ENCODE measurements at regions not wholly inside any gene's neighbourhood (a gene's known extent, or its start where the extent isn't known, plus 50 kb on each side); places are given as distances from the start of the nearest gene placed in this dataset.
A peak's percentile ranks its signal among the peaks of the same experiment; 100 is the strongest.

GRCh38 chr7:69017208-69017607, 581.1 kb upstream of the AUTS2 start:
- TF ChIP-seq CTCF (IDR thresholded peaks at IDR 0.05; ENCODE audit: low read depth, low read length): no peak
- Histone ChIP-seq H3K9me3 (no peaks in the 10 kb centered on the region), H3K4me3 (ENCODE audit: low read depth, low read length) (no peak overlapping the region), H3K4me1 (no peaks in the 10 kb centered on the region), H3K36me3 (no peaks in the 10 kb centered on the region), H3K27me3 (no peaks in the 10 kb centered on the region)
- no peak for DNase-seq

GRCh38 chr7:69018200-69018599, 580.1 kb upstream of the AUTS2 start:
- peak; percentile 39 for DNase-seq
- no peaks in the 10 kb centered on the region for H3K27me3 ChIP-seq
- TF ChIP-seq CTCF (IDR thresholded peaks at IDR 0.05; ENCODE audit: low read depth, low read length): peak; percentile 53
- no peaks in the 10 kb centered on the region for H3K4me1 ChIP-seq
- H3K4me3 ChIP-seq (ENCODE audit: low read depth, low read length): no peak overlapping the region
- no peaks in the 10 kb centered on the region for H3K9me3 ChIP-seq
- no peaks in the 10 kb centered on the region for H3K36me3 ChIP-seq

GRCh38 chr7:69019437-69019836, 578.8 kb upstream of the AUTS2 start:
- H3K36me3 ChIP-seq: no peaks in the 10 kb centered on the region
- no peaks in the 10 kb centered on the region for H3K4me1 ChIP-seq
- no peak overlapping the region for H3K4me3 ChIP-seq (ENCODE audit: low read depth, low read length)
- no peaks in the 10 kb centered on the region for H3K9me3 ChIP-seq
- no peaks in the 10 kb centered on the region for H3K27me3 ChIP-seq
- no peak for DNase-seq
- no peak for TF ChIP-seq CTCF (IDR thresholded peaks at IDR 0.05; ENCODE audit: low read depth, low read length)

GRCh38 chr7:69020536-69020935, 577.7 kb upstream of the AUTS2 start:
- Histone ChIP-seq H3K9me3 (no peaks in the 10 kb centered on the region), H3K27me3 (no peaks in the 10 kb centered on the region), H3K4me1 (no peaks in the 10 kb centered on the region), H3K4me3 (ENCODE audit: low read depth, low read length) (no peak overlapping the region), H3K36me3 (no peaks in the 10 kb centered on the region)
- TF ChIP-seq CTCF (IDR thresholded peaks at IDR 0.05; ENCODE audit: low read depth, low read length): no peak
- no peak for DNase-seq

- no peaks in the 10 kb centered on the region for H3K36me3 ChIP-seq
- H3K4me1 ChIP-seq: no peaks in the 10 kb centered on the region
- no peak for TF ChIP-seq CTCF (IDR thresholded peaks at IDR 0.05; ENCODE audit: low read depth, low read length)
- no peaks in the 10 kb centered on the region for H3K27me3 ChIP-seq
- no peak overlapping the region for H3K4me3 ChIP-seq (ENCODE audit: low read depth, low read length)
- DNase-seq: no peak
- no peaks in the 10 kb centered on the region for H3K9me3 ChIP-seq
Observed at GRCh38 chr7:69025249-69025648, 573.0 kb upstream of the AUTS2 start.

GRCh38 chr7:69032848-69033247, 565.4 kb upstream of the AUTS2 start:
- Histone ChIP-seq H3K27me3 (no peaks in the 10 kb centered on the region), H3K4me1 (no peaks in the 10 kb centered on the region), H3K36me3 (no peaks in the 10 kb centered on the region), H3K4me3 (ENCODE audit: low read depth, low read length) (no peak overlapping the region), H3K9me3 (no peaks in the 10 kb centered on the region)
- DNase-seq: no peak
- TF ChIP-seq CTCF (IDR thresholded peaks at IDR 0.05; ENCODE audit: low read depth, low read length): no peak
